LNCaP clone FGC (cell line): ENCODE measurements at regions not wholly inside any gene's neighbourhood (a gene's known extent, or its start where the extent isn't known, plus 50 kb on each side); places are given as distances from the start of the nearest gene placed in this dataset.
"Not testable (repeated sequence)": the region's sequence is repeated elsewhere in the genome, so short reads cannot be mapped to it uniquely, and the experiment has no call there.

Experiments
- DNase-seq: peaks from one replicate; pipeline ENCODE4 v3.0.0-alpha.2; 2011; ENCODE audit warnings: low read depth
- H3K4me3 ChIP-seq: 2 replicates; pipeline ENCODE4 v1.5.1; 2011; ENCODE audit warnings: mild to moderate bottlenecking, low read depth, low read length, control low read depth
- TF ChIP-seq, protein P1 (sequence below): IDR thresholded peaks from 2 replicates; pipeline ENCODE4 v1.5.1; 2012; ENCODE audit warnings: mild to moderate bottlenecking; ENCODE audit not compliant: control insufficient read depth, insufficient read depth; ENCODE audit errors: extremely low read depth

DNA sequence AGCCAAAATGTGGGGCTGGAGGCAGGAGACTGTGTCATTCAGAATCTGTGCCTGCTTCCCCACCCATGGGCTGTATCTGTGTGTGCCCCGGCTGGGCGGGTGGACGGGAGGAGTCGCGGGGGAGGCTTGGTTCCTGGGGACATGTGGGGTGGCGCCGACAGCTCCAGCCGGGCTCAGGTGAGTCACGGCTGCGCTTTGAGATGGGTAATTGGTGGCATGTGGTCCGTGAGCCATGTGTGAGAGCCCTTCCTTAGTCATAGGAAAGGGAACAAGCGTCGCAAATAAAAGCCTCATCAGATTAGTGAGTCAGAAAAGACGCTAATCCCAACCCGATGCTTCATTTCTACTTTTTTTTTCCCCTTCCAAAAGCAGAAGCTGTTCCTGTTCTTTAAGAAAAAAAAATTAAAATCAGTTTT, 118.6 kb upstream of the ZNF536 start:
- TF ChIP-seq, protein P1, sequence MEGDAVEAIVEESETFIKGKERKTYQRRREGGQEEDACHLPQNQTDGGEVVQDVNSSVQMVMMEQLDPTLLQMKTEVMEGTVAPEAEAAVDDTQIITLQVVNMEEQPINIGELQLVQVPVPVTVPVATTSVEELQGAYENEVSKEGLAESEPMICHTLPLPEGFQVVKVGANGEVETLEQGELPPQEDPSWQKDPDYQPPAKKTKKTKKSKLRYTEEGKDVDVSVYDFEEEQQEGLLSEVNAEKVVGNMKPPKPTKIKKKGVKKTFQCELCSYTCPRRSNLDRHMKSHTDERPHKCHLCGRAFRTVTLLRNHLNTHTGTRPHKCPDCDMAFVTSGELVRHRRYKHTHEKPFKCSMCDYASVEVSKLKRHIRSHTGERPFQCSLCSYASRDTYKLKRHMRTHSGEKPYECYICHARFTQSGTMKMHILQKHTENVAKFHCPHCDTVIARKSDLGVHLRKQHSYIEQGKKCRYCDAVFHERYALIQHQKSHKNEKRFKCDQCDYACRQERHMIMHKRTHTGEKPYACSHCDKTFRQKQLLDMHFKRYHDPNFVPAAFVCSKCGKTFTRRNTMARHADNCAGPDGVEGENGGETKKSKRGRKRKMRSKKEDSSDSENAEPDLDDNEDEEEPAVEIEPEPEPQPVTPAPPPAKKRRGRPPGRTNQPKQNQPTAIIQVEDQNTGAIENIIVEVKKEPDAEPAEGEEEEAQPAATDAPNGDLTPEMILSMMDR: no peak
- no peak for DNase-seq
- H3K4me3 ChIP-seq: no peak overlapping the region

DNA sequence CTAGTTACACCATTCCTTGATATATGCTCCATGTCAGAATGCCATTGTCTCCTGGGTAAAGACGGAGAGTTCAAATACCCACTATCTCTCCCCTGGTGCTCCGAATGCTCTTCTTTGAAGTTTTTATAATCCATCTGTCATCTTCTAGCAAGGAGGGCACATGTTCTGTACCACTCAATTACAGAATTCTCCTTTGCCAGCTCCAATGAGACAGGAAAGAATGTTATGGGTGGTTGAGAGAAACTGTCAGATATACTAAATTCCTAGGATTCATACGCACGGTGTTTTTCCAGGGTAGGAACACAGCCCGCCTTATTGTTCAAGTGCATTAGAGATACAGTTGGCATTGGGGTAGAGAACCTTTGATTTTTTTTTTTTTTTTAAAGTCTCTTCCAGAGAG, 118.0 kb upstream of the ZNF536 start:
- TF ChIP-seq, protein P1: no peak
- no peak overlapping the region for H3K4me3 ChIP-seq

DNA sequence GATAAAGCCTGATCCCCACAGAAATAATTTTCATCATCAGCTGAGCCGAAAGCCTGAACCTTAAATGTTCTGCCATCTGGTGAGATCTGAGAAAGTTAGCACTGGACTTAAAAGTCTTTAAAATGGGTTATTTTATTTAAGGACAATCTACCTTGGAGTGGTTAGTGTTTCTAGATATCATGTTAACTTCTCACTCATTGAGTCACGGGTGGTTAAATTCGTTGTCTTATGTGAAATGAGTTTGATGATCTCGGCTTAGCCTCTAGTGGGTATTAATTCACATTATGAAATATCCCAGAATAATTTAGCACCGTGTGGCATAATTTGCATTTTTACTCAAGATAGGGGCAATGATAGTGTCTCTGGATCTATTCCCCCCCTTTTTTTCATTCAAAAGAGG, 117.4 kb upstream of the ZNF536 start:
- DNase-seq: no peak
- no peak overlapping the region for H3K4me3 ChIP-seq
- TF ChIP-seq, protein P1: no peak

More for the DNA sequence above, 118.0 kb upstream of the ZNF536 start:
- DNase-seq: no peak

DNA sequence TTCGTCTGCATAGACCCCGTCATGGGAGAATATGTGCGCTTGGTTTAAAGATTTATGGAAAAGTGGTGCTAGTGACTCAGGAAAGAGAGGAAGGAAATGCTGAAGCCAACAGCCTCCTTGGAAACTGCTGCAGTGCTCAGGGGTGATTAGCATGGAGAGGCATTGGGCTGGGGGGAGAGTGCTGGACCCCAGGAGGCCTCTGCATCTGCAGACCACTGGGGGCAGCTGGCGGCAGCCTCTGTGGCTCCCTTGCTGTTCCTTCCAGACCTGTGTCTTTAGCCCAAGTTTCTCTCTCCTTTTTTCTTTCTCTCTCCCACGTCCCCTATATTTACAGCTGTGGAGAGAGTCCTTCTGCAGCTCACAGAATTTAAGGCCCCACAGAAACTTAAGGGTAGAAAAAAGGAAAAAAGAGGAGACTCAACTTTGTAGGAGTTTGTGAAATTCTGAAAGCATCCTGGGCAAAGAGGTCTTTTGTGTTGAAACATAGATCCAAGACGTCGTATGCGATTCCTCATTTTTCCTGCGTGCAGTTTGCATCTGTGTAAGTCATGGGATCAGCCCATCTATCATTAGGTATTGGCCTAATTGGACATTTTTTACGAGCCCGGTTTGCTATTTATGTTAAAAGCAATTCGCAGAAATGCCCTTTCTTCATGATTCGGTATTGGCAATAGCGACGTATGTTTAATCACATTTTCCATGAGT, 116.2 kb upstream of the ZNF536 start:
- TF ChIP-seq, protein P1: no peak
- DNase-seq: no peak
- no peak overlapping the region for H3K4me3 ChIP-seq

DNA sequence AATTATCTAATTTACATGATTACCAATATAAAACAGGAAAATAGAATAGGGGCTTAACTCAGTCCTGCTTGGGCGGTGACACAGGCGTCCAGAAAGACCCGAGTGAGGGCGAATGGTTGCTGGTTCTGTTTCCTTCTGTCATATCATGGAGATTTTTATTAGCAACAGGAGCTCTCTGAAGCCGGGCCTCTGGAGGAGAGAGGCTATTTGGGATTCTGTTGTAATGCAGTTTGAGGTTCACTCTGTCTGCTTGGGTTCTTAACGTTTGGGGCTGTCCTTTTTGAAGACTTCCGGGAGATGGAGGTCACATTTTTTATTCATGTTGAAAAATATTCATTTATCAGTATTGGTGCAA, 115.7 kb upstream of the ZNF536 start:
- TF ChIP-seq, protein P1: no peak
- DNase-seq: no peak
- no peak overlapping the region for H3K4me3 ChIP-seq

DNA sequence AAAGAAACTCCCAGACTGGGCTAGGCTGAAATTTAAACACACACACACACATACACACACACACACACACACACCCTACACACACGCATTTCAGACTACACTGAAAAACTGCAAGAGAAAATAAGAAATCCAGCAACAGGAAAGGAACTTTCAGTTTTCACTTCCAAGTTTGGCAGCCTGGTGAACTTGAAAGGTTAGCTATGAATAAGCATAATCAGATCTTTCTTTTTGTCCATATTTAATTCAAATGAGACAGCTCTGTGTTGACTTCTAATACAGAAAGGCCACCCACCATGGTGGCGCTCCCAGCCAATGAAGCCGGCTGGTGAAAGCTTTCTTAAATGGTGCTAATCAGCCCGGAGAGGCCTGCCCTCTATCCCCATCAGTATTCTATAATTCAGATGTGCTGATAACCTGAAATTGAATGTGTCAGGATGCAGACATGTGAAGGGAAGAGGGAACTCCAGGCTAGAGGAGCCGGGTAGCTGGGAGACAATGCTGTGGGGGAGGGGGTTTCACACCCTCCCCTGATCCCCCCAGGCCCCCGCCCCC, 108.3 kb upstream of the ZNF536 start:
- no peak overlapping the region for H3K4me3 ChIP-seq
- DNase-seq: no peak
- TF ChIP-seq, protein P1: no peak

DNA sequence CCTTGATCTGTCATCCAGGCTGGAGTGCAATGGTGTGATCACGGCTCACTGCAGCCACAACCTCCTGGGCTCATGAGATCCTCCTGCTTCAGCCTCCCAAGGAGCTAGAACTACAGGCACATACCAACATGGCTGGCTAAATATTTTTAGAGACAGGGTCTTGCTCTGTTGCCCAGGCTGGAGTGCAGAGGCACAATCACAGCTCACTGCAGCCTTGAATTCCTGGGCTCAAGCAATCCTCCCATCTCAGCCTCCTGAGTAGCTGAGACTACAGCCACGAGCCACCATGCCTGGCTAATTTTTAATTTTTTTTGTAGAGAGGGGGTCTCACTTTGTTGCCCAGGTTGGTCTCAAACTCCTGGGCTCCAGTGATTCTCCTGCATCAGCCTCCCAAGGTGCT, 106.3 kb upstream of the ZNF536 start:
- DNase-seq, H3K4me3 ChIP-seq: not testable (repeated sequence)
